HCT116 (cell line): ENCODE measurements at regions not wholly inside any gene's neighbourhood (a gene's known extent, or its start where the extent isn't known, plus 50 kb on each side); places are given as distances from the start of the nearest gene placed in this dataset.
"Not testable (repeated sequence)": the region's sequence is repeated elsewhere in the genome, so short reads cannot be mapped to it uniquely, and the experiment has no call there.

Experiments used
- ATAC-seq: fragments of 200-7000 bp; cut with Tn5 transposase; 2 replicates; pipeline ENCODE4 v1.9.1; 2020; ENCODE audit warnings: mild to moderate bottlenecking, moderate library complexity
- BruUV-seq: library from RNA; stranded (reverse); fragments of 400-500 nt; replicated peaks from 2 replicates; lab custom pipeline; 2021; lab: Mats Ljungman, UMichigan
- CTCF ChIA-PET: fragments of 300-600 bp; sonication (Branson Sonifier 250); formaldehyde crosslinking; loops from one replicate; lab custom pipeline; 2021; ENCODE audit warnings: antibody characterized with exemption; lab: Charles Lee
- POLR2A ChIA-PET: fragments of 300-600, 350-600 bp; sonication (Branson Sonifier 250); formaldehyde crosslinking; loops from one replicate; lab custom pipeline; 2021; ENCODE audit warnings: antibody characterized with exemption; lab: Charles Lee
- RAD21 ChIA-PET, 2 experiments: fragments of 300-600 bp; sonication (Branson Sonifier 250); formaldehyde crosslinking; loops; one replicate each; lab custom pipeline; 2023; ENCODE audit warnings: low total read pairs in 2 of 2; ENCODE audit not compliant: uncharacterized antibody in 2 of 2, unreplicated experiment in 2 of 2, low non-redundant PET in 1 of 2; lab: Charles Lee
- DNase-seq: peaks from one replicate; pipeline ENCODE4 v3.0.0-alpha.2; 2010; ENCODE audit warnings: low read depth, low spot score
- H2AFZ ChIP-seq: fragments of 200-600 bp; shearing (Covaris generic), sonication (generic); 2 replicates; pipeline ENCODE4 v1.6.1; 2017; ENCODE audit warnings: low read depth, mixed run types, mixed read lengths, antibody characterized with exemption, low read length; ENCODE audit not compliant: poor library complexity, severe bottlenecking
- H3K27ac ChIP-seq: 2 replicates; pipeline ENCODE4 v1.5.1; 2012; ENCODE audit warnings: low read depth, low read length
- H3K27me3 ChIP-seq: fragments of 200-600 bp; sonication (generic); 2 replicates; pipeline ENCODE4 v1.6.1; 2016; ENCODE audit warnings: mixed run types, low read length, mixed read lengths; ENCODE audit not compliant: insufficient read depth
- H3K36me3 ChIP-seq, 2 experiments: fragments of 200-500 bp in 1 of 2; fragments of 200-600 bp in 1 of 2; sonication (Bioruptor generic) in 1 of 2; sonication (generic) in 1 of 2; 2 replicates each; pipeline versions ENCODE4 v1.5.1 to v1.6.1; 2014 to 2016; ENCODE audit warnings: low read length in 2 of 2, inconsistent platforms in 1 of 2, mixed read lengths in 1 of 2, mixed run types in 1 of 2; ENCODE audit not compliant: insufficient read depth in 2 of 2, control insufficient read depth in 1 of 2
- H3K4me1 ChIP-seq, 2 experiments: fragments of 200-600 bp in 1 of 2; sonication (generic) in 1 of 2; 2 replicates each; pipeline versions ENCODE4 v1.5.1 to v1.6.1; 2012 to 2017; ENCODE audit warnings: low read length in 2 of 2, inconsistent platforms in 1 of 2, mild to moderate bottlenecking in 1 of 2, mixed read lengths in 1 of 2, mixed run types in 1 of 2, moderate library complexity in 1 of 2; ENCODE audit not compliant: insufficient read depth in 2 of 2, control insufficient read depth in 1 of 2
- H3K4me2 ChIP-seq: fragments of 200-600 bp; sonication (generic); 2 replicates; pipeline ENCODE4 v1.6.1; 2017; ENCODE audit warnings: mixed run types, low read length, mixed read lengths
- H3K4me3 ChIP-seq, 2 experiments: fragments of 200-600 bp in 1 of 2; sonication (generic) in 1 of 2; replicated peaks in 1 of 2; 2 replicates each; pipeline ENCODE4 v1.5.1; 2011 to 2016; ENCODE audit warnings: low read length in 2 of 2, control low read depth in 1 of 2, low read depth in 1 of 2, mild to moderate bottlenecking in 1 of 2, mixed read lengths in 1 of 2, mixed run types in 1 of 2
- H3K79me2 ChIP-seq: fragments of 200-600 bp; sonication (generic); 2 replicates; pipeline ENCODE4 v1.6.1; 2017; ENCODE audit warnings: mild to moderate bottlenecking, mixed run types, low read length, moderate library complexity, mixed read lengths; ENCODE audit not compliant: insufficient read depth
- H3K9ac ChIP-seq: fragments of 200-600 bp; sonication (generic); 2 replicates; pipeline ENCODE4 v1.6.1; 2016; ENCODE audit warnings: low read length, mixed read lengths
- H3K9me2 ChIP-seq: fragments of 200-600 bp; sonication (generic), shearing (Covaris generic); 2 replicates; pipeline ENCODE4 v1.6.1; 2017; ENCODE audit warnings: mixed run types, mild to moderate bottlenecking, moderate library complexity; ENCODE audit not compliant: insufficient read depth
- H3K9me3 ChIP-seq, 2 experiments: fragments of 200-500 bp in 1 of 2; fragments of 200-600 bp in 1 of 2; sonication (Bioruptor generic) in 1 of 2; sonication (generic) in 1 of 2; 2 replicates each; pipeline ENCODE4 v1.6.1; 2014 to 2017; ENCODE audit warnings: low read length in 2 of 2, mixed read lengths in 2 of 2, inconsistent platforms in 1 of 2, low read depth in 1 of 2, mild to moderate bottlenecking in 1 of 2, mixed run types in 1 of 2, moderate library complexity in 1 of 2; ENCODE audit not compliant: control insufficient read depth in 1 of 2, insufficient read depth in 1 of 2
- H4K20me1 ChIP-seq: fragments of 200-600 bp; sonication (generic), shearing (Covaris generic); 2 replicates; pipeline ENCODE4 v1.6.1; 2017; ENCODE audit warnings: mixed run types, mild to moderate bottlenecking, moderate library complexity; ENCODE audit not compliant: insufficient read depth
- intact Hi-C: fragments of 100-400 bp; cut with micrococcal nuclease; formaldehyde crosslinking; loops from 2 replicates; pipeline ENCODE4 v1.10.0; 2022

GRCh38 chr16:15189478-15189877 lies 95.4 kb upstream of the RRN3 start:
- H3K9ac ChIP-seq, H3K4me3 ChIP-seq, H3K4me1 ChIP-seq, ATAC-seq, POLR2A ChIA-PET, H4K20me1 ChIP-seq, RAD21 ChIA-PET, H3K9me2 ChIP-seq, BruUV-seq, H3K27ac ChIP-seq, H2AFZ ChIP-seq, H3K79me2 ChIP-seq, DNase-seq, H3K9me3 ChIP-seq, CTCF ChIA-PET, H3K27me3 ChIP-seq, intact Hi-C loops, H3K36me3 ChIP-seq, H3K4me2 ChIP-seq: not testable (repeated sequence)
